ENCODE measurements at regions not wholly inside any gene's neighbourhood (a gene's known extent, or its start where the extent isn't known, plus 50 kb on each side); places are given as distances from the start of the nearest gene placed in this dataset.

GRCh38 chr10:88157981-88158465, 294.6 kb downstream of the PTEN start:
- intact Hi-C loops (cut with DNase I): no loop called here
- TF ChIP-seq, protein P1, sequence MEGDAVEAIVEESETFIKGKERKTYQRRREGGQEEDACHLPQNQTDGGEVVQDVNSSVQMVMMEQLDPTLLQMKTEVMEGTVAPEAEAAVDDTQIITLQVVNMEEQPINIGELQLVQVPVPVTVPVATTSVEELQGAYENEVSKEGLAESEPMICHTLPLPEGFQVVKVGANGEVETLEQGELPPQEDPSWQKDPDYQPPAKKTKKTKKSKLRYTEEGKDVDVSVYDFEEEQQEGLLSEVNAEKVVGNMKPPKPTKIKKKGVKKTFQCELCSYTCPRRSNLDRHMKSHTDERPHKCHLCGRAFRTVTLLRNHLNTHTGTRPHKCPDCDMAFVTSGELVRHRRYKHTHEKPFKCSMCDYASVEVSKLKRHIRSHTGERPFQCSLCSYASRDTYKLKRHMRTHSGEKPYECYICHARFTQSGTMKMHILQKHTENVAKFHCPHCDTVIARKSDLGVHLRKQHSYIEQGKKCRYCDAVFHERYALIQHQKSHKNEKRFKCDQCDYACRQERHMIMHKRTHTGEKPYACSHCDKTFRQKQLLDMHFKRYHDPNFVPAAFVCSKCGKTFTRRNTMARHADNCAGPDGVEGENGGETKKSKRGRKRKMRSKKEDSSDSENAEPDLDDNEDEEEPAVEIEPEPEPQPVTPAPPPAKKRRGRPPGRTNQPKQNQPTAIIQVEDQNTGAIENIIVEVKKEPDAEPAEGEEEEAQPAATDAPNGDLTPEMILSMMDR (IDR thresholded peaks at IDR 0.05): no peak
- DNase-seq: no peak
- H3K9me3 ChIP-seq: no peaks in the 10 kb centered on the region
- no peaks in the 10 kb centered on the region for H3K36me3 ChIP-seq
- no peak overlapping the region for H3K27ac ChIP-seq
- H3K4me1 ChIP-seq: peaks cover 0 to 4% (median 2%) of the 10 kb centered on the region in 3 donors
- WGBS, 2 donors: 44 to 51% methylated on average over 2 of the region's 2 CpGs
- ATAC-seq: peak in 2 of 4 donors; percentile 65 to 83
- H3K4me3 ChIP-seq: no peak overlapping the region
- FAIRE-seq: peak; percentile 60
- H3K27me3 ChIP-seq: no peaks in the 10 kb centered on the region

- no peak for FAIRE-seq
- TF ChIP-seq, protein P1 (IDR thresholded peaks at IDR 0.05): no peak
- no peak overlapping the region for H3K4me3 ChIP-seq
- no peaks in the 10 kb centered on the region for H3K36me3 ChIP-seq
- ATAC-seq: no peak
- no peaks in the 10 kb centered on the region for H3K27me3 ChIP-seq
- intact Hi-C loops (cut with DNase I): no loop called here
- H3K4me1 ChIP-seq: peaks cover 0 to 4% (median 2%) of the 10 kb centered on the region in 3 donors
- no peaks in the 10 kb centered on the region for H3K9me3 ChIP-seq
- WGBS, 2 donors: 67 to 69% methylated on average over 3 of the region's 3 CpGs
- no peak for DNase-seq
- H3K27ac ChIP-seq: no peak overlapping the region
Measured at GRCh38 chr10:88158526-88159122, 295.2 kb downstream of the PTEN start.

DNA sequence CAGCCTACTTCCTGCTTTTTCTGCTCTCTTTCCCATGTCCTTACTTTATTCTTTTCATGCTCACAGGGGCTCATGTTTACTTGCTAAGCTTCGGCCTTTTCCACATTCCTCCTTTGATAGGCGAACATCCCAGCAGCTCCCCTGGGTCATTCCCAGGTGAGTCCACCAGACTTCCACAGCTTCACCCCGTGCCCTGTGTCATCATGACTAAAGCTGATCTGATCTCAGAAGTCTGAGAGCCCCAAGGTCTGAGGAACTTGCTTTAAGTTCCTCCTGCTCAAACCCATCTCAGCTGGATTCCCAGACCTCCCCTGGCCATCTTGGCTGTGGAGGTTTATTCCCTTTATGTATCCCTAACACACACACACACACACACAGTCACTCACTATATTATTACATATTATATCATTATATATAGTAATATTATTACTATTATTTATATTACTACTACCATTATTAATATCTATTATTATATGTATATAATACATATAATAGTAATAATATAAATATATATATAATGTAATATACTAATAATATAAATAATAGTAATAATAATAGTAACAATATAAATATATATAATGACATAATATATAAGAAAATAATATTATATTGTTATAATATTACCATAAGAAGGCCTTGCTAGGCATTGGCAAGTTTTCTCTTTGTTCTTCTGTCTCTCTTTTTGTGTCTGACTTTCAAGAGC, 295.9 kb downstream of the PTEN start:
- FAIRE-seq (peak; percentile 96), DNase-seq (no peak), ATAC-seq (no peak)
- Histone ChIP-seq H3K27ac (no peak overlapping the region), H3K27me3 (no peaks in the 10 kb centered on the region), H3K4me1 (peaks cover 0 to 4% (median 2%) of the 10 kb centered on the region in 3 donors), H3K36me3 (no peaks in the 10 kb centered on the region), H3K4me3 (no peak overlapping the region), H3K9me3 (no peaks in the 10 kb centered on the region)
- intact Hi-C loops (cut with DNase I): no loop called here
- TF ChIP-seq, protein P1 (IDR thresholded peaks at IDR 0.05): no peak
- 53 to 57% methylated on average over 3 of the region's 3 CpGs for WGBS, 2 donors

DNA sequence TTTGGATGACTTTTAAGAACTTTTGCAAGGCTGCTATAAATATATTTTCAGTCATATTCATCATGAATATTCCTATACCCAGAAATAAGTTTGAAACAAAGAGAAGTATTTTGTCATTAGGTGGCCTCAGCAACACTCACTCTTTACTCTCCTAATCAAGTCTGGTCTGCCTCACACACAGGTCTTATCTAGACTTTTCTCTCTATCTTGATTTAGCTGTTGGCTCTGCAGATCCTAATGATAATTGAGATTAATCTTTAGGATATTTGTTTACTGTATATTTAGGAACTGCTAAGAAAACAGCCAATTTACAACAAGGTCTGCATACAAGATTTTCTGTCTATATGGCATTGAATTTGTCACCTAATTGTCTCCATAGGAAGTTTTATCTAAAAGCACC, 297.6 kb downstream of the PTEN start:
- Histone ChIP-seq H3K36me3 (no peaks in the 10 kb centered on the region), H3K4me1 (peaks cover 0 to 4% (median 0%) of the 10 kb centered on the region in 3 donors), H3K4me3 (no peak overlapping the region), H3K27ac (no peak overlapping the region), H3K9me3 (no peaks in the 10 kb centered on the region), H3K27me3 (no peaks in the 10 kb centered on the region)
- TF ChIP-seq, protein P1 (IDR thresholded peaks at IDR 0.05): no peak
- DNase-seq (no peak), ATAC-seq (no peak), FAIRE-seq (no peak)
- intact Hi-C loops (cut with DNase I): no loop called here

DNA sequence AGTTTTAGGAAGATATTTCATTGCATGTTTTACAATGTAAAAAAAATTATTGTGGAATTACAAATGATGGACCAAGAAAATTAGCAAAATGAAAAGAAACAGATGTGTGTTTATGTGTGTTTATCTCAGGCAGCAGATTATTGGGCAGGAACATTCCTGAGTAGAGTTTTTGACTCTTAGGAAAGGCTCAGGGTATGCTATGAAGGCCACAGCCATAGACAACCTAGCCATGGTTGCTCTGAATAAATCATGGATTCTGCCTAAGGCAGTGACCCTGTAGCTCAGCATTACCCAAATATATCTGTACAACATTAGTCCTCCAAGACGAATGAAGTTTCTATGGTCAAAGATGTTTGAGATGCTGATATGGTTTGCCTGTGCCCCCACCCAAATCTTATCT, 298.3 kb downstream of the PTEN start:
- Histone ChIP-seq H3K27me3 (no peaks in the 10 kb centered on the region), H3K36me3 (no peaks in the 10 kb centered on the region), H3K4me3 (no peak overlapping the region), H3K4me1 (peaks cover 0 to 4% (median 0%) of the 10 kb centered on the region in 3 donors), H3K9me3 (no peaks in the 10 kb centered on the region), H3K27ac (no peak overlapping the region)
- intact Hi-C loops (cut with DNase I): no loop called here
- ATAC-seq: no peak
- no peak for FAIRE-seq
- no peak for DNase-seq
- TF ChIP-seq, protein P1 (IDR thresholded peaks at IDR 0.05): no peak
- 83 to 90% methylated on average over 1 of the region's 1 CpG for WGBS, 2 donors

Measured in pancreas (tissue), 10 donors.